ENCODE measurements at regions not wholly inside any gene's neighbourhood (a gene's known extent, or its start where the extent isn't known, plus 50 kb on each side); places are given as distances from the start of the nearest gene placed in this dataset.
"Not testable (repeated sequence)": the region's sequence is repeated elsewhere in the genome, so short reads cannot be mapped to it uniquely, and the experiment has no call there.

DNA sequence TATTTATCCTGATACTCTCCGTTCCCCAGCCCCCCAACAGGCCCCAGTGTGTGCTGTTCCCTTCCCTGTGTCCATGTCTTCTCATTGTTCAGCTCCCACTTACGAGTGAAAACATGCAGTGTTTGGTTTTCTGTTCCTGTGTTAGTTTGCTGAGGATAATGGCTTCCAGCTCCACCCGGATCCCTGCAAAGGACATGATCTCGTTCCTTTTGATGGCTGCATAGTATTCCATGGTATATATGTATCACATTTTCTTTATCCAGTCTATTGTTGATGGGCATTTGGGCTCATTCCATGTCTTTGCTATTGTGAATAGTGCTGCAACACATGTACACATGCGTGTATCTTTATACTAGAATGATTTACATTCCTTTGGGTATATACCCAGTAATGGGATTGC lies 403.9 kb upstream of the PRKCQ start:
- not testable (repeated sequence) for TF ChIP-seq POLR2A (IDR thresholded peaks at IDR 0.05)
- TF ChIP-seq, protein P1, sequence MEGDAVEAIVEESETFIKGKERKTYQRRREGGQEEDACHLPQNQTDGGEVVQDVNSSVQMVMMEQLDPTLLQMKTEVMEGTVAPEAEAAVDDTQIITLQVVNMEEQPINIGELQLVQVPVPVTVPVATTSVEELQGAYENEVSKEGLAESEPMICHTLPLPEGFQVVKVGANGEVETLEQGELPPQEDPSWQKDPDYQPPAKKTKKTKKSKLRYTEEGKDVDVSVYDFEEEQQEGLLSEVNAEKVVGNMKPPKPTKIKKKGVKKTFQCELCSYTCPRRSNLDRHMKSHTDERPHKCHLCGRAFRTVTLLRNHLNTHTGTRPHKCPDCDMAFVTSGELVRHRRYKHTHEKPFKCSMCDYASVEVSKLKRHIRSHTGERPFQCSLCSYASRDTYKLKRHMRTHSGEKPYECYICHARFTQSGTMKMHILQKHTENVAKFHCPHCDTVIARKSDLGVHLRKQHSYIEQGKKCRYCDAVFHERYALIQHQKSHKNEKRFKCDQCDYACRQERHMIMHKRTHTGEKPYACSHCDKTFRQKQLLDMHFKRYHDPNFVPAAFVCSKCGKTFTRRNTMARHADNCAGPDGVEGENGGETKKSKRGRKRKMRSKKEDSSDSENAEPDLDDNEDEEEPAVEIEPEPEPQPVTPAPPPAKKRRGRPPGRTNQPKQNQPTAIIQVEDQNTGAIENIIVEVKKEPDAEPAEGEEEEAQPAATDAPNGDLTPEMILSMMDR (IDR thresholded peaks at IDR 0.05) = not testable (repeated sequence)
